Activated CD4-positive, alpha-beta memory T cell treated with anti-CD3 and anti-CD28 coated beads, Interleukin-2, amount 10 ng/mL, durations not matched to agents 7 days and 5 days (primary cell): ENCODE measurements at regions not wholly inside any gene's neighbourhood (a gene's known extent, or its start where the extent isn't known, plus 50 kb on each side); places are given as distances from the start of the nearest gene placed in this dataset.
"Not testable (repeated sequence)": the region's sequence is repeated elsewhere in the genome, so short reads cannot be mapped to it uniquely, and the experiment has no call there.

ENCODE experiments used
- CTCF ChIA-PET: fragments of 350-600 bp; sonication (Branson Sonifier 250); formaldehyde crosslinking; loops from one replicate; lab custom pipeline; 2021; ENCODE audit warnings: antibody characterized with exemption, inconsistent platforms; lab: Charles Lee
- POLR2A ChIA-PET: fragments of 350-600 bp; sonication (Branson Sonifier 250); formaldehyde crosslinking; loops from one replicate; lab custom pipeline; 2021; ENCODE audit warnings: antibody characterized with exemption; lab: Charles Lee
- DNase-seq: peaks from one replicate; pipeline ENCODE4 v3.0.0-alpha.2; 2020
- H3K27ac Mint-ChIP-seq: one replicate; pipeline ENCODE4 v1.8.0; 2021; ENCODE audit warnings: mild to moderate bottlenecking, mixed read lengths
- H3K27me3 Mint-ChIP-seq: one replicate; pipeline ENCODE4 v1.8.0; 2021; ENCODE audit warnings: mixed read lengths
- H3K36me3 Mint-ChIP-seq: one replicate; pipeline ENCODE4 v1.8.0; 2021; ENCODE audit warnings: low read depth, mixed read lengths
- H3K4me1 Mint-ChIP-seq: one replicate; pipeline ENCODE4 v1.8.0; 2021; ENCODE audit warnings: mixed read lengths
- H3K4me3 Mint-ChIP-seq: one replicate; pipeline ENCODE4 v1.8.0; 2021; ENCODE audit warnings: mild to moderate bottlenecking, mixed read lengths
- H3K9me3 Mint-ChIP-seq: one replicate; pipeline ENCODE4 v1.8.0; 2021; ENCODE audit warnings: mixed read lengths

DNA sequence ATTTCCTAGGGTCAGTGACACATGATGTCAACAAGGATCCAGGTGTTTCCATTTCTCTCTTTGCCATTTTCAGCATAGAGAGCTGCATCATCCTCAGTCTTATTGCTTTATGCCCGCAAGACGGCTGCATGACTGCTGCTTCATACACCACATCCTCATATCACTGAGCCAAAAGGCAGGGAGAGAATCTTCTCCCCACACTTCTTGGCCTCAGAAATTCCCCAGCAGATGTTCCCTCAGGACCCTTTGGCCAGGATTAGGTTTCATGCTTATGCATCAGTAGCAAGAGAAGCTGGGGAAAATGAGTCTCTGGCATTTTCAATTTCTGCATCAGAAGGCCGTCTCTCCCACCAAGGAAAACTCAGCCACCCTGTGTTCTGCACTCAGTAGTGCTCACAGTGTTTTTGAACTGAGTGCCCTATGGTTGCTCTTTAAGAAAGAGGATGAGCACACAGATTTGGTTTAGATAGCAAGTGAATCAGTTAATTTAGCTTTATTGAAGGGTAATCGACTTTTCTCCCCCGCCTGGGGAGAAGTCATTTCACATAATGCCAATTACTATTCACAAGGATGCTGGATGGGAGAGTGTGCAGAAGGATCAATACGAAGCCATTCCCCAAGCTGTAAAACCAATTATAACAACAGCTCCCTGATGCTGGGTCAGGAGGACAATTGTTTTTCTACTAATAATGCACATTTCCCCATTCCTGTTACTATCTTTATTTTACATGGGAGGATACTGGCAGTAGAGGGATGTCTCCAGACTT lies 360.2 kb downstream of the HHIPL2 start:
- Mint-ChIP-seq H3K9me3 (peaks cover 5% of the 10 kb centered on the region), H3K27ac (no peak overlapping the region), H3K4me3 (no peak overlapping the region), H3K4me1 (no peaks in the 10 kb centered on the region), H3K36me3 (no peaks in the 10 kb centered on the region), H3K27me3 (no peaks in the 10 kb centered on the region)
- POLR2A ChIA-PET, result no interaction called here
- CTCF ChIA-PET, result no interaction called here
- DNase-seq, result no peak

DNA sequence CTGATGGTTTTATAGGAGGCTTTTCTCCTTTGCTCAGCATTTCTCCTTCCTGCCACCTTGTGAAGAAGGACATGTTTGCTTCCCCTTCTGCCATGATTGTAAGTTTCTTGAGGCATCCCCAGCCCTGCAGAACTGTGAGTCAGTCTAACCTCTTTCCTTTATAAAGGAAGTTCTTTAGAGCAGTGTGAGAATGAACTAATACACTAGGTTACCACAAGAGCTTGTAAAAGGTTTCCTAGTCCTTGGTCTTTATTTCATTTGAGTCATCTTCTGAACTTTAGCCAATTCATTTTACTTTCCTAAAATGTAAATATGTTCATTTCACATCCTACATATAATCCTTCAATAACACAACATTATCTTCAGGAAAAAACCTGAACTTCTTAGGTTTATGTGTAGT lies 365.3 kb downstream of the HHIPL2 start:
- no peaks in the 10 kb centered on the region for H3K4me1 Mint-ChIP-seq
- ChIA-PET CTCF (interaction anchor here (1.3 kb wide), 1 partner anchor 12 kb away, joined by 3 read pairs; no protein-coding TSS in a partner anchor), POLR2A (no interaction called here)
- no peaks in the 10 kb centered on the region for H3K36me3 Mint-ChIP-seq
- H3K27me3 Mint-ChIP-seq, result no peaks in the 10 kb centered on the region
- H3K4me3 Mint-ChIP-seq, result no peak overlapping the region
- no peak for DNase-seq
- H3K27ac Mint-ChIP-seq, result no peak overlapping the region
- peaks cover 9% of the 10 kb centered on the region for H3K9me3 Mint-ChIP-seq

DNA sequence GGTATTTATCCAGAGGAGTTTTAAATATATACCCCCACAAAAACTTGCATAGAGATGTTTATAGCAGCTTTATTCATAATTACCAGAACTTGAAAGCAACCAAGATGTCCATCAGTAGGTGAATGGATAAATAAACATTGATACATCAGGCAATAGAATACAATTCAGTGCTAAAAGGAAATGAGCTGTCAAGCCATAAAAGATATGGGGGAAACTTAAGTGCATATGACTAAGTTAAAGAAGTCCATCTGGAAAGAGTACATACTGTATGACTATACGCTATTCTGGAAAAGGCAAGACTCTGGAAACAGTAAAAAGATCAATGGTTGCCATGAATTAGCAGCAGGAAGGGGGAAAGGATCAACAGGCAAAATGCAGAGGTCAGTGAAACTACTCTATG lies 366.7 kb downstream of the HHIPL2 start:
- ChIA-PET POLR2A (no interaction called here), CTCF (no interaction called here)
- Mint-ChIP-seq H3K4me3 (no peak overlapping the region), H3K27ac (no peak overlapping the region), H3K4me1 (no peaks in the 10 kb centered on the region), H3K9me3 (peaks cover 9% of the 10 kb centered on the region), H3K27me3 (no peaks in the 10 kb centered on the region), H3K36me3 (no peaks in the 10 kb centered on the region)
- DNase-seq, result no peak

DNA sequence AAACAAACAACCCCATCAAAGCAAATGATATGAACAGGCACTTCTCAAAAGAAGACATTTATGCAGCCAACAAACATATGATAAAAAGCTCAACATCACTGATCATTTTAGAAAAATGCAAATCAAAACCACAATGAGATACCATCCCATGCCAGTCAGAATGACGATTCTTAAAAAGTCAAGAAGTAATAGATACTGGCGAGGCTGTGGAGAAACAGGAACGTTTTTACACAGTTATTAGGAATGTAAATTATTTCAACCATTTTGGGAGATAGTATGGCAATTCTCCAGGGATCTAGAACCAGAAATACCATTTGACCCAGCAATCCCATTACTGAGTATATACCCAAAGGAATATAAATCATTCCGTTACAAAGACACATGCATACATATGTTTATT lies 370.4 kb downstream of the HHIPL2 start:
- DNase-seq, H3K9me3 Mint-ChIP-seq, POLR2A ChIA-PET, H3K4me1 Mint-ChIP-seq, CTCF ChIA-PET, H3K27ac Mint-ChIP-seq, H3K36me3 Mint-ChIP-seq, H3K4me3 Mint-ChIP-seq, H3K27me3 Mint-ChIP-seq: not testable (repeated sequence)

DNA sequence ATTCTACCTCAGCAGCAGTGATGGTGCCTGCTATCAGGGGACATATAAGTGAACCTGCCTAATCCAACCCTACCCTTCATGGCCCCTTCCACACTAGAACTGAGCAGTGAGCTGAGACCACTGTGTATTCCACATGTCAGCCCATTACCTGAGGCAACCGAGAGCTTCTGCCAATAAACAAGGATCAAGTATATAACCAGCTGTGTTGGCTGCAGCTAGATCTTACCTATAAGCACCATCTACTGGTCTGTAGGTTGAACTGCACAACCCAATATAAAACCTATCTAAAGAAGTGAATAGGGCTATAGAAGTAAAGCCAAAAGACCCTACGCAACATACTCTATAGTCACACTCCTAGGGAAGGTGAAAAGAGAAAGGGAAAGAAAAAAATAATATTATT lies 376.9 kb downstream of the HHIPL2 start:
- no peaks in the 10 kb centered on the region for H3K36me3 Mint-ChIP-seq
- no peak for DNase-seq
- H3K27me3 Mint-ChIP-seq, result no peaks in the 10 kb centered on the region

DNA sequence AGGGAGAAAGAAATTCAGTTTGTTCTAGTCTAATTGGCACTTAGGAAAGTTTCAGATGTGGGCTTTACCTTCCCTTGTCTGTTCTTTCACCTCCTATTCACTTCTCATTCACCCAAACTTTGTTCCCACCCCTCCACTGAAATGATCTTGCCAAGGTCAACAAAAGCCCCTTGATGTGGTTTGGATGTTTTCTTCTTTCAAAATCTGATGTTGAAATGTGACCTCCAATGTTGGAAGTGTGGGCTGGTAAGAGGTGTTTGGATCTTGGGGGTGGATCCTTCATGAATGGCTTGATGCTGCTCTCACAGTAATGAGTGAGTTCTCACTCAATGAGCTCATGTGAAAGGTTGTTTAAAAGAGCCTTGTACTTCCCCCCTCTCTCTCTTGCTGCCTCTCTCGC lies 379.3 kb downstream of the HHIPL2 start:
- no peaks in the 10 kb centered on the region for H3K36me3 Mint-ChIP-seq

More for the DNA sequence above, 376.9 kb downstream of the HHIPL2 start:
- Mint-ChIP-seq H3K27ac (no peak overlapping the region), H3K9me3 (no peaks in the 10 kb centered on the region), H3K4me3 (no peak overlapping the region), H3K4me1 (no peaks in the 10 kb centered on the region)
- ChIA-PET CTCF (interaction anchor here (0.6 to 2.3 kb wide), 6 partner anchors 10 to 907 kb away, joined by 3 to 11 read pairs (median 4); no protein-coding TSS in a partner anchor), POLR2A (no interaction called here)

DNA sequence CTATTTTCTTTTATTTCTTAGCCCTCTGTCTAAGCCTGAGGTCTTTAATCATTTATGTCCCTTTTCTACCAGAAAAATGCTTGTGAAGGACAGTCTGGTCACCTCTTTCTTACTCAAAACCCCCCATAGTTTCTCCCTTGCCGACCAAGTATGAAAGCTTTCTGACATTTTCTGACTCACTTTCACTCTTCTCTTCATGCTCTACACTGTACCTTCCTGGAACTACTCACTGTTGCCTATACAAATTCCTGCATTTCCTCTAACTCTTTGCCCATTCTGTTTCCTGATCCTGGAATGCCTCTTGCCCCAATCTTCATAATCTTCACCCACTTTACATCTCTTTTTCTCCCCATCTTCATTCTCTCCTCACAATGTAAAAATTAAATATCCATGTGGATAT lies 380.0 kb downstream of the HHIPL2 start:
- ChIA-PET POLR2A (no interaction called here), CTCF (no interaction called here)
- Mint-ChIP-seq H3K27ac (no peak overlapping the region), H3K36me3 (no peaks in the 10 kb centered on the region), H3K27me3 (no peaks in the 10 kb centered on the region), H3K4me1 (no peaks in the 10 kb centered on the region), H3K4me3 (no peak overlapping the region), H3K9me3 (no peaks in the 10 kb centered on the region)
- DNase-seq, result no peak

More for the DNA sequence above, 379.3 kb downstream of the HHIPL2 start:
- Mint-ChIP-seq H3K27me3 (no peaks in the 10 kb centered on the region), H3K4me3 (no peak overlapping the region), H3K4me1 (no peaks in the 10 kb centered on the region), H3K27ac (no peak overlapping the region), H3K9me3 (no peaks in the 10 kb centered on the region)
- ChIA-PET CTCF (no interaction called here), POLR2A (no interaction called here)
- no peak for DNase-seq

DNA sequence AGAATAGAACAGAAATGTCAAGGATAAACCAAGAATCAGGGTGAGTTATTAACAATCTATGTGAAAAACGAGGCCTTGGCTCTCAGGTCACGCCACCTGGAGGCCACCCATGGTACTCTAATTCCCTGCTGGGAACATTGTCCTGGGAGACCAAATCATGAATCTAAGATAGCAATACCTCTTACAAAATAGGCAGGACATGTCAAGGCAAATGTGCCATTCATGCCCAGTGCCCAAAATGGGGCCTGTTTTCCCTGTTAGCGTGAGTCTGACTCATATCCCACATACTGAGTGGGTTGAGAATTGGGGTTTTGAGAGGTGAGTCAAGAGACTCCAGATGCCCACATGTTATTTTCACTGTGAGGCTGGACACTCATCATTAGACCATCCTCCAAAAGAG lies 380.8 kb downstream of the HHIPL2 start:
- DNase-seq, result no peak
- H3K4me1 Mint-ChIP-seq, result no peaks in the 10 kb centered on the region
- H3K27ac Mint-ChIP-seq, result no peak overlapping the region
- ChIA-PET CTCF (no interaction called here), POLR2A (no interaction called here)
- H3K9me3 Mint-ChIP-seq, result no peaks in the 10 kb centered on the region
- H3K4me3 Mint-ChIP-seq, result no peak overlapping the region
- H3K36me3 Mint-ChIP-seq, result no peaks in the 10 kb centered on the region
- no peaks in the 10 kb centered on the region for H3K27me3 Mint-ChIP-seq

DNA sequence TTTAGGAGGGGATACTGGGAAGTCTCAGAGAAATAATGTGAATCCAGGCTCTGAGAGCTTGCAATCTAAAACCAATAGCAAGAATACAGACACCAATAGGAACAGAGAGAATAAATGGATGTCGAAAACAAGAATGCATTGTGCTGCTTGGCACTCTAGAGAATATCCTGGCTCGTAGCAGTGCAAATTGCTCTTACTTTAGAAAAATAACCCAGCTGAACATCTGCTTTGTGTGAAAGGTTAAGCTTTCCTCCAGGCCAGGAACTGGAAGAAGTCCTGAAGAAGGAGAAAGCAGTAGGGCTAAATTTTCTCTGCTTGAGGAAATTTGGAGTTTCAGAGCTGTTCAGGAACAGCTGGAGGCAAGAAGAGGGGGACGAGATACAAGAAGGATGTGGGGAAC lies 382.3 kb downstream of the HHIPL2 start:
- Mint-ChIP-seq H3K9me3 (no peaks in the 10 kb centered on the region), H3K4me3 (no peak overlapping the region), H3K4me1 (no peaks in the 10 kb centered on the region), H3K27me3 (no peaks in the 10 kb centered on the region), H3K36me3 (no peaks in the 10 kb centered on the region), H3K27ac (no peak overlapping the region)
- CTCF ChIA-PET, result no interaction called here
- POLR2A ChIA-PET, result no interaction called here
- DNase-seq, result no peak

DNA sequence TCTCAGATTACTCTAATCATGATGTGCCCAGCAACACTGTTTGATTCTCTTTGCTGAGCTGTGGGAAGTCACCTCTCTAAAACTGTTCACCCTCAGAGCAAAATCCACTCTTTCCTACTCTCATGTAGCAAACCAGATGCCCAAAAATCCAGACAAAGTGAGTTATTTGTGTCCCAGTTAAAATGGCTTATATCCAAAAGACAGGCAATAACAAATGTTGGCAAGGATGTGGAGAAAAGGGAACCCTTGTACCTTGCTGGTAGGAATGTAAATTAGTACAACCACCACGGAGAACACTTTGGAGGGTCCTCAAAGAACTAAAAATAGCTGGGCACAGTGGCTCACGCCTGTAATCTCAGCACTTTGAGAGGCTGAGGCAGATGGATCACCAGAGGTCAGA lies 384.0 kb downstream of the HHIPL2 start:
- H3K27me3 Mint-ChIP-seq, result no peaks in the 10 kb centered on the region
- H3K36me3 Mint-ChIP-seq, result no peaks in the 10 kb centered on the region
- no peak for DNase-seq
- H3K27ac Mint-ChIP-seq, result no peak overlapping the region
- H3K9me3 Mint-ChIP-seq, result no peaks in the 10 kb centered on the region
- ChIA-PET CTCF (no interaction called here), POLR2A (no interaction called here)
- H3K4me1 Mint-ChIP-seq, result no peaks in the 10 kb centered on the region
- H3K4me3 Mint-ChIP-seq, result no peak overlapping the region

DNA sequence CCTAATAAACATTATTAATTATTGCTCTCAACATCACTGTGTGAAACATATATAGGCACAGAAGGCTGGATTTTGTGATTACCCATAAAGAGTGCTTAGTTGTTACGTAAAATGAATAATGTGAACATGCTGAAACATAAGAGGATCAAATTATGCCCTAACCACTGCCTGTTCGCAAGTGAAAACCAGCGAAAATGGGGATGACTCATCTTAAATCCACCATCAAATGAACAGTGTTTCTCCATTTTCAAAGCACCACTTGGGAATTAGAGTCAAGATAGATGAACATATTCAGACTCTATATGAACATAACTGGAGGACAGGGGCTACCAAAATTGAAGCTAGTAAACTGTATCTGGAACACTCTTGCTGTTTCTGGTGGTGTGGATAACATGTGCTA lies 386.2 kb downstream of the HHIPL2 start:
- ChIA-PET CTCF (no interaction called here), POLR2A (no interaction called here)
- Mint-ChIP-seq H3K4me3 (no peak overlapping the region), H3K27me3 (no peaks in the 10 kb centered on the region), H3K36me3 (no peaks in the 10 kb centered on the region), H3K9me3 (no peaks in the 10 kb centered on the region), H3K4me1 (no peaks in the 10 kb centered on the region), H3K27ac (no peak overlapping the region)
- no peak for DNase-seq

DNA sequence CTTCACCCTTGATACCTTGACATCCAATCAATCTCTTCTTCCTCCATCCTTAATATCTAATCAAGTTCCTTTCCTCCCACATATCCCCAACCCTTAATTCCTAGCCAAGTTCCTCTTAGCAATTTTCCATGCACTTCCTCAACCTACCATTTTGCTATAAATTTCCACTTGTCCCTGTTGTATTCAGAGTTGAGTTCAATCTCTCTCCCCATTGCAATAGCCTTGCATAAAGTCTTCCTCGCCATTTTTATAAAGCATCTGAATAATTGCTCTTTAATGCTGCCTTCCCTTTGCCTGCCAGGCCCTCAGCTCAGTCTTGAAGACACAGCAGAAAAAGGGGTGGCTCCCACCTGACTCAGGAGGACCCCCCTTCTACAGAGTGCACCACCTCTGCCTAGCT lies 390.3 kb downstream of the HHIPL2 start:
- no peak overlapping the region for H3K4me3 Mint-ChIP-seq
- no peaks in the 10 kb centered on the region for H3K4me1 Mint-ChIP-seq
- ChIA-PET CTCF (interaction anchor here (1.3 kb wide), 1 partner anchor 60 kb away, joined by 3 read pairs; no protein-coding TSS in a partner anchor), POLR2A (no interaction called here)
- no peaks in the 10 kb centered on the region for H3K36me3 Mint-ChIP-seq
- no peaks in the 10 kb centered on the region for H3K27me3 Mint-ChIP-seq
- H3K27ac Mint-ChIP-seq, result no peak overlapping the region
- no peaks in the 10 kb centered on the region for H3K9me3 Mint-ChIP-seq
- DNase-seq, result no peak

DNA sequence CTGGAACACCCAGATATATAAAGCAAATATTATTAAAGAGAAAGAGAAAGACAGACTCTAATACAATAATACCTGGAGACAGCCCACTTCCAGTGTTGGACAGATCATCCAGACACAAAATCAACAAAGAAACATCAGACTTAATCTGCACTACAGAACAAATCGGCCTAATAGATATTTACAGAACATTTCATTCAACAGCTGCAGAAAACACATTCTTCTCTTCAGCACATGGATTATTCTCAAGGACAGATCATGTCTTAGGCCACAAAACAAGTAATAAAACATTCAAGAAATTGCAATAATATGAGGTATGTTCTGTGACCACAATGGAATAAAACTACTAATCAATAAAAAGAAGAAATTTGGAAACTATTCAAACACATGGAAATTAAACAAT lies 398.3 kb upstream of the DUSP10 start:
- ChIA-PET CTCF (no interaction called here), POLR2A (no interaction called here)
- no peaks in the 10 kb centered on the region for H3K4me1 Mint-ChIP-seq
- H3K4me3 Mint-ChIP-seq, result no peak overlapping the region
- H3K27me3 Mint-ChIP-seq, result no peaks in the 10 kb centered on the region
- H3K9me3 Mint-ChIP-seq, result peaks cover 4% of the 10 kb centered on the region
- no peak overlapping the region for H3K27ac Mint-ChIP-seq
- no peaks in the 10 kb centered on the region for H3K36me3 Mint-ChIP-seq
- no peak for DNase-seq

DNA sequence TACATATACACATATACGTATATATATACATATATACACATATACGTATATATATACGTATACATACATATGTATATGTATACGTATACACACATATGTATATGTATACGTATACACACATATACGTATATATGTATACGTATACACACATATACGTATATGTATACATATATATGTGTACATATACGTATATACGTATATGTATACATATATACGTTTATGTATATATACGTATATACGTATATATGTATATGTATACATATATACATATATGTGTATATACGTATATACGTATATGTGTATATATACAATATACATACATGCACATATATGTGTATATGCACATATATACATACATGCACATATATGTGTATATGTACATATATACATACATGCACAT lies 396.2 kb upstream of the DUSP10 start:
- Mint-ChIP-seq H3K4me3 (no peak overlapping the region), H3K27ac (no peak overlapping the region), H3K36me3 (no peaks in the 10 kb centered on the region), H3K9me3 (peaks cover 4% of the 10 kb centered on the region), H3K4me1 (no peaks in the 10 kb centered on the region), H3K27me3 (no peaks in the 10 kb centered on the region)
- ChIA-PET POLR2A (no interaction called here), CTCF (no interaction called here)
- DNase-seq, result no peak
